Breast epithelium (tissue), 3 donors: ENCODE measurements at regions not wholly inside any gene's neighbourhood (a gene's known extent, or its start where the extent isn't known, plus 50 kb on each side); places are given as distances from the start of the nearest gene placed in this dataset.

Experiments used
- POLR2A ChIP-seq: fragments of 450-650 bp; IDR thresholded peaks from one replicate; pipeline ENCODE4 v1.6.1; 2016; ENCODE audit warnings: antibody characterized with exemption, mild to moderate bottlenecking, moderate library complexity
- POLR2AphosphoS5 ChIP-seq, 3 donors: sonication (generic); formaldehyde crosslinking; IDR thresholded peaks; one replicate each; pipeline ENCODE4 v1.6.1; 2017; ENCODE audit warnings: antibody characterized with exemption in 3 of 3
- TF ChIP-seq, protein P1 (sequence below), 3 donors: fragments of 450-650 bp; IDR thresholded peaks; one replicate each; pipeline ENCODE4 v1.5.1; 2016 to 2017; ENCODE audit warnings: antibody characterized with exemption in 3 of 3, mild to moderate bottlenecking in 3 of 3, moderate library complexity in 3 of 3

DNA sequence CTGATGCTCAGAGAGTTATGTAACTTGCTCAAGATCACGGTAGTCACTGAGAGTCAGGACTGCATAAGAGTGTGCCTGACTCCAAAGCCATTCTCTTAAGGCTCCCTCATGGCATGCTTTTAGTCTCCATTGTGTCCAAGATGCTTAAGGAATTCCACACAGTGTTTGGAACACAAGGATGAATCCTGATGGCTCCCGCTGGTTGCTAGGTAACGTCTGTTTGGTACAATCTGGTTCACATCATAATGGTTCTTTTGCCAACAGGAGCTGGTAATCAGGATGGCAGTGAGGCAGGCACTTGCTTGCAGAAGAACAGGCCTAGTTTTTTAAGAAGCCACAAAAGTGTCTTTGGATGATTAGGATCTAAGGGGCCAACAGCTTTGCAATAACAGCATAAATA is 436.5 kb upstream of the DAB1 start:
- TF ChIP-seq, protein P1, sequence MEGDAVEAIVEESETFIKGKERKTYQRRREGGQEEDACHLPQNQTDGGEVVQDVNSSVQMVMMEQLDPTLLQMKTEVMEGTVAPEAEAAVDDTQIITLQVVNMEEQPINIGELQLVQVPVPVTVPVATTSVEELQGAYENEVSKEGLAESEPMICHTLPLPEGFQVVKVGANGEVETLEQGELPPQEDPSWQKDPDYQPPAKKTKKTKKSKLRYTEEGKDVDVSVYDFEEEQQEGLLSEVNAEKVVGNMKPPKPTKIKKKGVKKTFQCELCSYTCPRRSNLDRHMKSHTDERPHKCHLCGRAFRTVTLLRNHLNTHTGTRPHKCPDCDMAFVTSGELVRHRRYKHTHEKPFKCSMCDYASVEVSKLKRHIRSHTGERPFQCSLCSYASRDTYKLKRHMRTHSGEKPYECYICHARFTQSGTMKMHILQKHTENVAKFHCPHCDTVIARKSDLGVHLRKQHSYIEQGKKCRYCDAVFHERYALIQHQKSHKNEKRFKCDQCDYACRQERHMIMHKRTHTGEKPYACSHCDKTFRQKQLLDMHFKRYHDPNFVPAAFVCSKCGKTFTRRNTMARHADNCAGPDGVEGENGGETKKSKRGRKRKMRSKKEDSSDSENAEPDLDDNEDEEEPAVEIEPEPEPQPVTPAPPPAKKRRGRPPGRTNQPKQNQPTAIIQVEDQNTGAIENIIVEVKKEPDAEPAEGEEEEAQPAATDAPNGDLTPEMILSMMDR (IDR thresholded peaks at IDR 0.05), result no peak
- TF ChIP-seq POLR2A (no peak), POLR2AphosphoS5 (IDR thresholded peaks at IDR 0.05) (no peak)
